Hematopoietic multipotent progenitor cell treated with erythropoietin and hydrocortisone succinate and interleukin-3 and kit ligand, for 8 days (in vitro differentiated cells): ENCODE measurements at regions not wholly inside any gene's neighbourhood (a gene's known extent, or its start where the extent isn't known, plus 50 kb on each side); places are given as distances from the start of the nearest gene placed in this dataset.
"Not testable (repeated sequence)": the region's sequence is repeated elsewhere in the genome, so short reads cannot be mapped to it uniquely, and the experiment has no call there.

Experiments used
- DNase-seq: peaks from one replicate; pipeline ENCODE4 v3.0.0-alpha.2; 2015

GRCh38 chr9:115585458-115585857 lies 467.5 kb upstream of the TNC start:
- not testable (repeated sequence) for DNase-seq

GRCh38 chr9:115587310-115587709 lies 469.4 kb upstream of the TNC start:
- DNase-seq, result no peak

GRCh38 chr9:115590011-115590410 lies 472.1 kb upstream of the TNC start:
- no peak for DNase-seq

GRCh38 chr9:115591584-115591984 lies 473.6 kb upstream of the TNC start:
- peak; percentile 26 for DNase-seq

- DNase-seq, result peak; percentile 27
Measured at GRCh38 chr9:115593587-115594091, 475.7 kb upstream of the TNC start.

- no peak for DNase-seq
Measured at GRCh38 chr9:115594557-115594956, 476.6 kb upstream of the TNC start.

GRCh38 chr9:115596021-115596745 lies 478.2 kb upstream of the TNC start:
- no peak for DNase-seq

GRCh38 chr9:115596746-115597080 lies 478.8 kb upstream of the TNC start:
- DNase-seq, result no peak

- DNase-seq, result no peak
Measured at GRCh38 chr9:115597330-115597895, 479.5 kb upstream of the TNC start.

GRCh38 chr9:115598751-115599150 lies 480.8 kb upstream of the TNC start:
- no peak for DNase-seq

- DNase-seq, result no peak
Measured at GRCh38 chr9:115599898-115600297, 481.9 kb upstream of the TNC start.

- DNase-seq, result no peak
Measured at GRCh38 chr9:115601434-115601833, 483.5 kb upstream of the TNC start.

GRCh38 chr9:115604831-115605483 lies 487.0 kb upstream of the TNC start:
- no peak for DNase-seq

GRCh38 chr9:115606838-115607237 lies 488.9 kb upstream of the TNC start:
- DNase-seq, result no peak

GRCh38 chr9:115614326-115614999 lies 496.5 kb upstream of the TNC start:
- no peak for DNase-seq

GRCh38 chr9:115615000-115615401 lies 497.0 kb upstream of the TNC start:
- no peak for DNase-seq

- DNase-seq, result no peak
Measured at GRCh38 chr9:115615821-115616665, 498.1 kb upstream of the TNC start.

- no peak for DNase-seq
Measured at GRCh38 chr9:115616666-115617239, 498.8 kb upstream of the TNC start.

GRCh38 chr9:115625251-115625650 lies 507.3 kb upstream of the TNC start:
- DNase-seq, result no peak

GRCh38 chr9:115625954-115626353 lies 508.0 kb upstream of the TNC start:
- DNase-seq, result no peak

- no peak for DNase-seq
Measured at GRCh38 chr9:115627511-115627910, 509.6 kb upstream of the TNC start.

- no peak for DNase-seq
Measured at GRCh38 chr9:115628426-115628825, 510.5 kb upstream of the TNC start.
